ENCODE measurements at regions not wholly inside any gene's neighbourhood (a gene's known extent, or its start where the extent isn't known, plus 50 kb on each side); places are given as distances from the start of the nearest gene placed in this dataset.

DNA sequence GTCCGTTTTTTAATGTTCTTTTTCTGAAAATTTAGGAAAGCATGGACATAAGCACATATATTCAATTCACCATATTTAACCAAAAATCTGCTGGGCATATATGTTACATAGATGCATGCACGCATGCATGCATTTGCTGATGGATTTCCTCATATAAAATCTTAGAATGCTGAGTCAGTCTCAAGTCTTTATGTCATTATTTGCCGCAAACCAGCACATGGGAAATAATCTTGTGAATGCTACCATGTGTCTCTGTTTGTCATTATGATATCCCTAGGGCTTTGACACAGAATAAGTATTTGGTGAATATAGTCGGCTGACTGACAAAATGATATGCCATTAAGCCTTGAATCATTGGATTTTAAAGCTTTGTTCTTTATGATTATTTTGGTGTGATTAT lies 776.5 kb downstream of the KCNT2 start:
- Histone ChIP-seq H3K9me2 (replicated peaks; ENCODE audit: low read depth, low read length) (no peaks in the 10 kb centered on the region), H2AFZ (ENCODE audit: low read length) (no peak overlapping the region), H3K4me3 (ENCODE audit: low read length, poor library complexity, severe bottlenecking) (no peak overlapping the region), H3K4me2 (ENCODE audit: low read depth, low read length, poor library complexity, severe bottlenecking) (no peak overlapping the region), H3K27me3 (ENCODE audit: insufficient read depth, low read length, poor library complexity, severe bottlenecking) (no peaks in the 10 kb centered on the region), H3K36me3 (ENCODE audit: insufficient read depth, low read length) (no peaks in the 10 kb centered on the region), H3K9me3 (ENCODE audit: insufficient read depth, low read depth, low read length) (no peaks in the 10 kb centered on the region), H3F3A (ENCODE audit: low read depth) (no peaks in the 10 kb centered on the region), H4K20me1 (ENCODE audit: insufficient read depth, low read length, poor library complexity, severe bottlenecking) (no peaks in the 10 kb centered on the region), H3K79me2 (ENCODE audit: insufficient read depth, low read length) (no peaks in the 10 kb centered on the region), H3K4me1 (ENCODE audit: insufficient read depth, low read length, poor library complexity, severe bottlenecking) (no peaks in the 10 kb centered on the region), H3K9ac (ENCODE audit: low read depth, low read length, poor library complexity, severe bottlenecking) (no peak overlapping the region)
- TF ChIP-seq, protein P1, sequence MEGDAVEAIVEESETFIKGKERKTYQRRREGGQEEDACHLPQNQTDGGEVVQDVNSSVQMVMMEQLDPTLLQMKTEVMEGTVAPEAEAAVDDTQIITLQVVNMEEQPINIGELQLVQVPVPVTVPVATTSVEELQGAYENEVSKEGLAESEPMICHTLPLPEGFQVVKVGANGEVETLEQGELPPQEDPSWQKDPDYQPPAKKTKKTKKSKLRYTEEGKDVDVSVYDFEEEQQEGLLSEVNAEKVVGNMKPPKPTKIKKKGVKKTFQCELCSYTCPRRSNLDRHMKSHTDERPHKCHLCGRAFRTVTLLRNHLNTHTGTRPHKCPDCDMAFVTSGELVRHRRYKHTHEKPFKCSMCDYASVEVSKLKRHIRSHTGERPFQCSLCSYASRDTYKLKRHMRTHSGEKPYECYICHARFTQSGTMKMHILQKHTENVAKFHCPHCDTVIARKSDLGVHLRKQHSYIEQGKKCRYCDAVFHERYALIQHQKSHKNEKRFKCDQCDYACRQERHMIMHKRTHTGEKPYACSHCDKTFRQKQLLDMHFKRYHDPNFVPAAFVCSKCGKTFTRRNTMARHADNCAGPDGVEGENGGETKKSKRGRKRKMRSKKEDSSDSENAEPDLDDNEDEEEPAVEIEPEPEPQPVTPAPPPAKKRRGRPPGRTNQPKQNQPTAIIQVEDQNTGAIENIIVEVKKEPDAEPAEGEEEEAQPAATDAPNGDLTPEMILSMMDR (conservative IDR thresholded peaks at IDR 0.05; ENCODE audit: low read length) = no peak
- TF ChIP-seq EZH2phosphoT487 (IDR thresholded peaks at IDR 0.05; ENCODE audit: borderline replicate concordance) = no peak

DNA sequence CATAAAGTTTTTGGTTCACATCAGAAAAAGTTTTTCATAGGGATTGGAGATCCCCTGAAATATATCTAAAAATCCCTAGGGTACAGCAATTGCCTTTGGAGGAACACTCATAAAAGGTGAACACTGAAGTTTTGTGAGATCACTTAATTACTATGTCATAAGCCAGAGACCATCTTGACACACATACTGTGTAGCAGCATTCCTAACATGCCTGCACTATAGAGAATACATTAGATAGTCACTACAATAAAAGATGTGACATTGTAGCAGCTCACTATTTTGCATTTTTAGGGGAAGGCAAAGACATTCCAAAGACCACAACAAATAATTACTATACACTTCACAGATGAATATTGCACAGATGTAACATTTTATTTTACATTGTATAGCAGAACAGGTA lies 779.9 kb downstream of the KCNT2 start:
- H3K4me1 ChIP-seq (ENCODE audit: insufficient read depth, low read length, poor library complexity, severe bottlenecking) = no peaks in the 10 kb centered on the region
- H3K4me3 ChIP-seq (ENCODE audit: low read length, poor library complexity, severe bottlenecking) = no peak overlapping the region
- H3K4me2 ChIP-seq (ENCODE audit: low read depth, low read length, poor library complexity, severe bottlenecking) = no peak overlapping the region
- no peaks in the 10 kb centered on the region for H3K9me3 ChIP-seq (ENCODE audit: insufficient read depth, low read depth, low read length)
- H3K9ac ChIP-seq (ENCODE audit: low read depth, low read length, poor library complexity, severe bottlenecking) = no peak overlapping the region
- H3K27me3 ChIP-seq (ENCODE audit: insufficient read depth, low read length, poor library complexity, severe bottlenecking) = no peaks in the 10 kb centered on the region
- H2AFZ ChIP-seq (ENCODE audit: low read length) = no peak overlapping the region
- no peaks in the 10 kb centered on the region for H4K20me1 ChIP-seq (ENCODE audit: insufficient read depth, low read length, poor library complexity, severe bottlenecking)
- no peaks in the 10 kb centered on the region for H3K79me2 ChIP-seq (ENCODE audit: insufficient read depth, low read length)
- no peaks in the 10 kb centered on the region for H3F3A ChIP-seq (ENCODE audit: low read depth)
- TF ChIP-seq, protein P1 (conservative IDR thresholded peaks at IDR 0.05; ENCODE audit: low read length) = no peak
- TF ChIP-seq EZH2phosphoT487 (IDR thresholded peaks at IDR 0.05; ENCODE audit: borderline replicate concordance) = no peak
- no peaks in the 10 kb centered on the region for H3K36me3 ChIP-seq (ENCODE audit: insufficient read depth, low read length)
- H3K9me2 ChIP-seq (replicated peaks; ENCODE audit: low read depth, low read length) = no peaks in the 10 kb centered on the region

DNA sequence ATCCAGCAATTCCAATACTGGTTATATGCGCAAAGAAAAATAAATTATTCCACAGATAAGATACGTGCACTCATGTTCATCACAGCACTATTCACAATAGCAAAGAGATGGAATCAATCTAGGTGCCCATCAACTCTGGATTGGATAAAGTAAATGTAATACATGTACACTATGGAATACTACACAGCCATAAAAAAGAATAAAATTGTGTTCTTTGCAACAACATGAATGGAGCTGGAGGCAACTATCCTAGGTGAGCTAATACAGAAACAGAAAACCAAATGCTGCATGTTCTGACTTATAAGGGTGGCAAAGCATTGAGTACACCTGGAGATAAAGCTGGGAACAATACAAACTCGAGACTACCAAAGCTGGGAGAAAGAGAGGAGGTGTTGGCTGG lies 787.3 kb downstream of the KCNT2 start:
- TF ChIP-seq, protein P1 (conservative IDR thresholded peaks at IDR 0.05; ENCODE audit: low read length) = no peak
- no peak for TF ChIP-seq EZH2phosphoT487 (IDR thresholded peaks at IDR 0.05; ENCODE audit: borderline replicate concordance)
- Histone ChIP-seq H3K4me3 (ENCODE audit: low read length, poor library complexity, severe bottlenecking) (no peak overlapping the region), H3K9ac (ENCODE audit: low read depth, low read length, poor library complexity, severe bottlenecking) (no peak overlapping the region)

More for the DNA sequence above, 787.3 kb downstream of the KCNT2 start:
- no peak overlapping the region for H3K4me2 ChIP-seq (ENCODE audit: low read depth, low read length, poor library complexity, severe bottlenecking)
- no peaks in the 10 kb centered on the region for H3K79me2 ChIP-seq (ENCODE audit: insufficient read depth, low read length)
- H3K9me2 ChIP-seq (replicated peaks; ENCODE audit: low read depth, low read length) = no peaks in the 10 kb centered on the region
- H3K4me1 ChIP-seq (ENCODE audit: insufficient read depth, low read length, poor library complexity, severe bottlenecking) = no peaks in the 10 kb centered on the region
- H4K20me1 ChIP-seq (ENCODE audit: insufficient read depth, low read length, poor library complexity, severe bottlenecking) = no peaks in the 10 kb centered on the region
- H3K9me3 ChIP-seq (ENCODE audit: insufficient read depth, low read depth, low read length) = no peaks in the 10 kb centered on the region
- no peaks in the 10 kb centered on the region for H3K36me3 ChIP-seq (ENCODE audit: insufficient read depth, low read length)
- no peaks in the 10 kb centered on the region for H3F3A ChIP-seq (ENCODE audit: low read depth)
- no peak overlapping the region for H2AFZ ChIP-seq (ENCODE audit: low read length)
- no peaks in the 10 kb centered on the region for H3K27me3 ChIP-seq (ENCODE audit: insufficient read depth, low read length, poor library complexity, severe bottlenecking)

All from Loucy (cell line).